Esophagus squamous epithelium (tissue), 4 donors: ENCODE measurements at regions not wholly inside any gene's neighbourhood (a gene's known extent, or its start where the extent isn't known, plus 50 kb on each side); places are given as distances from the start of the nearest gene placed in this dataset.

ENCODE experiments used
- CTCF ChIP-seq, 6 experiments: fragments of 450-650 bp in 4 of 6; fragments of 200-600 bp in 2 of 6; sonication (generic) in 2 of 6; IDR thresholded peaks; one replicate each; pipeline ENCODE4 v1.5.1; 2016 to 2019; ENCODE audit warnings: antibody characterized with exemption in 6 of 6, mild to moderate bottlenecking in 4 of 6, moderate library complexity in 4 of 6
- POLR2A ChIP-seq, 4 donors: fragments of 450-650 bp; IDR thresholded peaks; one replicate each; pipeline ENCODE4 v1.6.1; 2017; ENCODE audit warnings: antibody characterized with exemption in 4 of 4, mild to moderate bottlenecking in 4 of 4, moderate library complexity in 3 of 4

- no peak for TF ChIP-seq CTCF (IDR thresholded peaks at IDR 0.05)
- no peak for TF ChIP-seq POLR2A (IDR thresholded peaks at IDR 0.05)
Measured at GRCh38 chr1:197986817-197987216, 69.6 kb downstream of the LHX9 start.
